ENCODE measurements at regions not wholly inside any gene's neighbourhood (a gene's known extent, or its start where the extent isn't known, plus 50 kb on each side); places are given as distances from the start of the nearest gene placed in this dataset.

GRCh38 chr4:62484357-62484756 lies 1284.2 kb downstream of the ADGRL3 start:
- Histone ChIP-seq H3F3A (replicated peaks; ENCODE audit: insufficient read depth) (no peaks in the 10 kb centered on the region), H3K9ac (no peak overlapping the region), H3K4me2 (no peak overlapping the region), H3K9me3 (no peaks in the 10 kb centered on the region), H4K20me1 (ENCODE audit: insufficient read depth) (no peaks in the 10 kb centered on the region), H3K27me3 (ENCODE audit: insufficient read depth) (no peaks in the 10 kb centered on the region), H3K36me3 (replicated peaks in 1 of 2; ENCODE audit: control insufficient read depth in 1 of 2, insufficient read depth in 2 of 2, low read length in 1 of 2) (no peaks in the 10 kb centered on the region), H3K27ac (ENCODE audit: low read depth in 2 of 2, low read length in 1 of 2) (no peak overlapping the region), H3K4me1 (ENCODE audit: control insufficient read depth in 1 of 2, insufficient read depth in 2 of 2, low read depth in 1 of 2, low read length in 1 of 2) (no peaks in the 10 kb centered on the region), H3K9me2 (no peaks in the 10 kb centered on the region), H3K4me3 (ENCODE audit: low read depth in 2 of 2, low read length in 1 of 2) (no peak overlapping the region), H2AFZ (ENCODE audit: low read depth) (no peak overlapping the region), H3K79me2 (ENCODE audit: insufficient read depth) (no peaks in the 10 kb centered on the region)
- TF ChIP-seq RFX5 (IDR thresholded peaks at IDR 0.05; ENCODE audit: low read length) (no peak), GABPA (IDR thresholded peaks at IDR 0.05; ENCODE audit: low read depth) (no peak), PBX3 (IDR thresholded peaks at IDR 0.05) (no peak), TAF1 (IDR thresholded peaks at IDR 0.05; ENCODE audit: borderline replicate concordance, low read depth, low read length) (no peak), POLR2AphosphoS5 (IDR thresholded peaks at IDR 0.05; ENCODE audit: low read depth, low read length) (no peak), FOSL2 (IDR thresholded peaks at IDR 0.05; ENCODE audit: borderline replicate concordance, low read depth) (no peak), FOXM1 (IDR thresholded peaks at IDR 0.05; ENCODE audit: low read depth) (no peak), TEAD4 (IDR thresholded peaks at IDR 0.05; ENCODE audit: borderline replicate concordance, insufficient read depth) (no peak), USF2 (IDR thresholded peaks at IDR 0.05; ENCODE audit: borderline replicate concordance, low read depth, low read length) (no peak), TCF12 (IDR thresholded peaks at IDR 0.05) (no peak), CTCF (IDR thresholded peaks at IDR 0.05) (no peak), MAX (IDR thresholded peaks at IDR 0.05; ENCODE audit: low read depth) (no peak), RXRA (IDR thresholded peaks at IDR 0.05; ENCODE audit: borderline replicate concordance, low read depth) (no peak), FOXJ3 (CRISPR knock-in tag; IDR thresholded peaks at IDR 0.05) (no peak), JUND (IDR thresholded peaks at IDR 0.05) (no peak), MEF2A (IDR thresholded peaks at IDR 0.05; ENCODE audit: borderline replicate concordance, low read depth) (no peak), IRF3 (IDR thresholded peaks at IDR 0.05; ENCODE audit: low read depth, low read length) (no peak), MXI1 (IDR thresholded peaks at IDR 0.05; ENCODE audit: low read depth, low read length) (no peak), EP300 (IDR thresholded peaks at IDR 0.05; ENCODE audit: borderline replicate concordance in 1 of 2, low read depth in 1 of 2, low read length in 1 of 2) (no peak), CHD2 (IDR thresholded peaks at IDR 0.05; ENCODE audit: low read length, partially characterized antibody) (no peak)
- WGBS (ENCODE audit: low lambda C conversion rate), result 63% methylated on average over 3 of the region's 3 CpGs
- DNase-seq, result no peak
- CTCF ChIA-PET, result no interaction called here
- POLR2A ChIA-PET, result no interaction called here
